Endothelial cell of umbilical vein (primary cell): ENCODE measurements at regions not wholly inside any gene's neighbourhood (a gene's known extent, or its start where the extent isn't known, plus 50 kb on each side); places are given as distances from the start of the nearest gene placed in this dataset.

Experiments
- BruUV-seq: library from RNA; stranded (reverse); fragments of 400-500 nt; replicated peaks from 2 replicates; lab custom pipeline; 2021; lab: Mats Ljungman, UMichigan
- CTCF ChIA-PET: fragments of 300-600, 350-600 bp; sonication (Branson Sonifier 250); formaldehyde crosslinking; loops from one replicate; lab custom pipeline; 2021; ENCODE audit warnings: antibody characterized with exemption, inconsistent platforms; lab: Charles Lee
- POLR2A ChIA-PET: fragments of 300-600, 350-600 bp; sonication (Branson Sonifier 250); formaldehyde crosslinking; loops from one replicate; lab custom pipeline; 2021; ENCODE audit warnings: antibody characterized with exemption, inconsistent platforms; lab: Charles Lee
- DNase-seq: peaks from one replicate; pipeline ENCODE4 v3.0.0-alpha.2; 2011; ENCODE audit warnings: low read depth, low spot score
- FAIRE-seq: peaks from 2 replicates; lab custom pipeline; 2011; peaks lifted over from hg19 to GRCh38; lab: Jason Lieb, UNC
- H2AFZ ChIP-seq: 2 replicates; pipeline ENCODE4 v1.6.0; 2012; ENCODE audit warnings: low read depth, low read length, control low read depth, inconsistent platforms
- H3K27ac ChIP-seq: 2 replicates; pipeline ENCODE4 v1.5.1; 2011; ENCODE audit warnings: low read depth, mild to moderate bottlenecking, control low read depth, low read length, moderate library complexity; ENCODE audit not compliant: insufficient read depth
- H3K27me3 ChIP-seq, 2 experiments: 2 replicates each; pipeline versions ENCODE4 v1.6.0 to v1.6.1; 2011; ENCODE audit warnings: low read length in 2 of 2, mixed read lengths in 1 of 2; ENCODE audit not compliant: control insufficient read depth in 2 of 2, insufficient read depth in 2 of 2
- H3K36me3 ChIP-seq, 2 experiments: 2 replicates in 1 of 2; 3 replicates in 1 of 2; pipeline ENCODE4 v1.5.1; 2011; ENCODE audit warnings: low read length in 2 of 2, mild to moderate bottlenecking in 1 of 2, moderate library complexity in 1 of 2; ENCODE audit not compliant: control insufficient read depth in 2 of 2, insufficient read depth in 2 of 2; ENCODE audit errors: extremely low read depth in 1 of 2
- H3K4me1 ChIP-seq: 3 replicates; pipeline ENCODE4 v1.5.1; 2011; ENCODE audit warnings: mild to moderate bottlenecking, low read length; ENCODE audit not compliant: control insufficient read depth, insufficient read depth; ENCODE audit errors: extremely low read depth
- H3K4me2 ChIP-seq: 2 replicates; pipeline ENCODE4 v1.6.1; 2011; ENCODE audit warnings: low read length, control low read depth, mixed read lengths; ENCODE audit not compliant: insufficient read depth
- H3K4me3 ChIP-seq, 3 experiments: fragments of 200-600 bp in 1 of 3; sonication (generic), shearing (Covaris generic) in 1 of 3; replicated peaks in 1 of 3; 2 replicates each; pipeline ENCODE4 v1.5.1; 2011 to 2016; ENCODE audit warnings: control low read depth in 3 of 3, low read length in 3 of 3, mild to moderate bottlenecking in 2 of 3, inconsistent platforms in 1 of 3, low read depth in 1 of 3, moderate library complexity in 1 of 3; ENCODE audit not compliant: insufficient read depth in 1 of 3
- H3K79me2 ChIP-seq: 2 replicates; pipeline ENCODE4 v1.6.0; 2012; ENCODE audit warnings: low read length, inconsistent platforms; ENCODE audit not compliant: control insufficient read depth, insufficient read depth
- H3K9ac ChIP-seq: replicated peaks from 2 replicates; pipeline ENCODE3; 2011; ENCODE audit warnings: low read length, control low read depth; ENCODE audit not compliant: insufficient read depth; ENCODE audit errors: extremely low read depth
- H3K9me1 ChIP-seq: replicated peaks from 3 replicates; pipeline ENCODE4 v1.6.0; 2011; ENCODE audit warnings: mild to moderate bottlenecking, low read length; ENCODE audit not compliant: control insufficient read depth, insufficient read depth; ENCODE audit errors: extremely low read depth
- H3K9me3 ChIP-seq: replicated peaks from 2 replicates; pipeline ENCODE4 v1.5.1; 2012; ENCODE audit warnings: low read length, inconsistent platforms; ENCODE audit not compliant: control insufficient read depth, insufficient read depth
- H4K20me1 ChIP-seq: replicated peaks from 2 replicates; pipeline ENCODE3; 2011; ENCODE audit warnings: mild to moderate bottlenecking, low read length; ENCODE audit not compliant: control insufficient read depth, insufficient read depth; ENCODE audit errors: extremely low read depth
- GATA2 ChIP-seq: IDR thresholded peaks from 2 replicates; pipeline ENCODE4 v1.7.0; 2011; ENCODE audit warnings: low read depth, mild to moderate bottlenecking, moderate library complexity, mixed read lengths, low read length; ENCODE audit not compliant: insufficient read length, insufficient read depth
- MAX ChIP-seq: IDR thresholded peaks from 2 replicates; pipeline ENCODE4 v1.6.1; 2011; ENCODE audit not compliant: insufficient read depth, insufficient read length
- MYC ChIP-seq: IDR thresholded peaks from one replicate; pipeline ENCODE4 v1.6.1; 2011; ENCODE audit warnings: mild to moderate bottlenecking, low read depth, low read length
- POLR2A ChIP-seq: IDR thresholded peaks from 2 replicates; pipeline ENCODE4 v1.6.1; 2012; ENCODE audit warnings: low read depth, mild to moderate bottlenecking, control low read depth, low read length
- POLR2AphosphoS5 ChIP-seq: IDR thresholded peaks from 2 replicates; pipeline ENCODE4 v1.6.1; 2012; ENCODE audit warnings: low read depth, mild to moderate bottlenecking, control low read depth, low read length, moderate library complexity; ENCODE audit not compliant: insufficient read depth
- dilution Hi-C: fragments of 300-500 bp; cut with MboI; formaldehyde crosslinking; loops from one replicate; pipeline ENCODE4 v1.15.0; 2019; ENCODE audit warnings: low sequenced_read_pairs; ENCODE audit not compliant: extremely low pct_ligation_motif_present
- intact Hi-C: fragments of 100-400 bp; cut with micrococcal nuclease; formaldehyde crosslinking; loops from one replicate; pipeline ENCODE4 v1.10.0; 2022

DNA sequence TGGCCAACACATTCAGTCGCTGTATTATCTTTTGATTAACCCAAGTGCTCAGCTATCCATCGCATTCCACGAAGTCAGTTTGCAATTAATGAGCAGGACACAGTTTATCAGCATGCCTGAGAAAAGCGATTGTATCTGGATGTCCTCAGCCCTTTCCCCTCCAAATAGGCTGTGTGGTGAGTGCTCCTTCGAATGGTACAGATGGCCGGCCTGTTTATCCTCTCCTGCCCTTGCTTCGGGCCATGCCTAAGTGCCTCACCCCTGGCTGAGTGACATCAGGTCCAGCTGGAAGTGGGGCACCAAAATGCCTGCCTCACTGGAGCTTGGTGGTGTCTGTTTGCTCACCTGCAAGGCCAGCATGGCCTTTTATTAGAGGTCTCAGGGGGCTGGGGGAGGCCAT, 317.3 kb downstream of the GADD45G start:
- no peak for FAIRE-seq
- CTCF ChIA-PET = interaction anchor here (4.1 to 11.7 kb wide), 2 partner anchors 318 to 324 kb away, joined by 25 to 113 read pairs; partner anchors contain the start of gene GADD45G
- Histone ChIP-seq H3K9me3 (no peaks in the 10 kb centered on the region), H2AFZ (no peak overlapping the region), H3K27me3 (no peaks in the 10 kb centered on the region), H3K4me2 (no peak overlapping the region), H3K4me1 (no peaks in the 10 kb centered on the region), H3K9ac (no peak overlapping the region), H3K9me1 (no peaks in the 10 kb centered on the region), H3K27ac (no peak overlapping the region), H3K4me3 (no peak overlapping the region), H3K36me3 (no peaks in the 10 kb centered on the region), H4K20me1 (no peaks in the 10 kb centered on the region), H3K79me2 (no peaks in the 10 kb centered on the region)
- no peak for DNase-seq
- intact Hi-C loops = no loop called here
- dilution Hi-C loops = no loop called here
- POLR2A ChIA-PET = no interaction called here
- no TSS peak for BruUV-seq
- TF ChIP-seq POLR2AphosphoS5 (no peak), GATA2 (no peak), MYC (no peak), MAX (no peak)

GRCh38 chr9:89923174-89923573, 318.4 kb downstream of the GADD45G start:
- H3K36me3 ChIP-seq = no peaks in the 10 kb centered on the region
- no peaks in the 10 kb centered on the region for H3K9me1 ChIP-seq
- H3K4me1 ChIP-seq = no peaks in the 10 kb centered on the region
- no peaks in the 10 kb centered on the region for H3K79me2 ChIP-seq
- H3K27ac ChIP-seq = no peak overlapping the region
- H3K9me3 ChIP-seq = no peaks in the 10 kb centered on the region
- H4K20me1 ChIP-seq = no peaks in the 10 kb centered on the region
- intact Hi-C loops (no loop called here), dilution Hi-C loops (no loop called here)
- H3K4me3 ChIP-seq = no peak overlapping the region
- no TSS peak for BruUV-seq
- H2AFZ ChIP-seq = no peak overlapping the region
- no peak for DNase-seq
- ChIA-PET CTCF (interaction anchor here (4.1 to 11.7 kb wide), 2 partner anchors 320 to 325 kb away, joined by 25 to 113 read pairs; partner anchors contain the start of gene GADD45G), POLR2A (no interaction called here)
- no peak for TF ChIP-seq POLR2A
- H3K9ac ChIP-seq = no peak overlapping the region
- no peaks in the 10 kb centered on the region for H3K27me3 ChIP-seq
- H3K4me2 ChIP-seq = no peak overlapping the region
- no peak for FAIRE-seq
